Iris pigment epithelial cell (primary cell): ENCODE measurements at regions not wholly inside any gene's neighbourhood (a gene's known extent, or its start where the extent isn't known, plus 50 kb on each side); places are given as distances from the start of the nearest gene placed in this dataset.
"Not testable (repeated sequence)": the region's sequence is repeated elsewhere in the genome, so short reads cannot be mapped to it uniquely, and the experiment has no call there.

Experiments used
- DNase-seq: peaks from one replicate; pipeline ENCODE4 v3.0.0-alpha.2; 2011; ENCODE audit warnings: low read depth

DNA sequence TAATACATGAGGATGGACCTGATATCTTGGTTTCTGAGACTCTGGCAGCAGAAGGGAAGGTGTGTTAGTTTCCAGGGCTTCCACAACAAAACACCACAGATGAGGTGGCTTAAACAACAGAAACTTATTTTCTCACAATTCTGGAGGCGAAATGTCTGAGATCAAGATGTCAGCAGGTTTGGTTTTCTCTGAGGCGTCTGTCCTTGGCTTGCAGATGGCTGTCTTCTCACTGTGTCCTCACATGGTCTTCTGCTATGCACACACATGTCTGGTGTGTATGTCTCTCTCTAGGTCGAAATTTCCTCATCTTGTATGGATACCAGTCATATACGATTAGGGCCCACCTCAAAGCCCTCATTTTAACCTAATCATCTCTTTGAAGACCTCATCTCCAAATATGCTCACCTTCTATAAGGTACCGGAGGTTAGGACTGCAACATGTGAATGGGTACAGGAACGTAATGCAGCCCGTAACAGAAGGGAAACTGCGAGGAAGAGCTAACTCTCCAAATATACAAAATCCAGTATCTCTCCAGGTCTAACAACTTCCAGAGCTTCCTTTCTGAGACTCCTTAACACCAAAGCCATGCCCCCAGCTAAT, 139.8 kb upstream of the SMARCA2 start:
- DNase-seq: no peak

- DNase-seq: no peak
Measured at GRCh38 chr9:1875921-1876448, 139.2 kb upstream of the SMARCA2 start.

DNA sequence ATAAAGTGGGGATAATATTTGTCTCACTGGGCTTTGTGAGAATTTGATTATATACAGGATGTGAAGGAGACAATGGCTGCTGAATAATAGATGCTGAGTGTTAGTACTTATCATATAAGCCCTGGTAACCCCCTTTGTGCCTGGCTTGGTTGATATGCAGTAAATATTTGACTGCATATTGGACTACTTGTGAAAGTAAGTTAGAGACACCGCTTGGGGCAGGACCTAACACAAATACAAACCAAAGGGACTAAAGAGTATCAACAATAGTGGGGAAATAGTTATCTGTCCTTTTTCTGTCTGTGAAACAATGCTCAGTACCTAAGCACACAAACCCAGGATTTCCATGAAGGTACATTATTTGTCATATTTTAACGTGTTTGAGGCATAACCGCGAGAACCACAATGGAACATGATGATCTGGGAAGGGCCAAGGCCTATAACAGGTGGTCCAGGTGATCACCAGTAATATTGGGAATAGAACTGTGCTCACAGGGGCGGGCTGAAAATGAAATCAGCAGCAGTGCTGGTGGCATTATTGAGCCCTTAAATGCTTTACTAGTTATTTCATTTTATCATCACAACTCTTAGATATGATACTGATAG, 138.2 kb upstream of the SMARCA2 start:
- DNase-seq: no peak

GRCh38 chr9:1877951-1878350, 137.2 kb upstream of the SMARCA2 start:
- no peak for DNase-seq

- DNase-seq: no peak
Measured at GRCh38 chr9:1878811-1879210, 136.3 kb upstream of the SMARCA2 start.

DNA sequence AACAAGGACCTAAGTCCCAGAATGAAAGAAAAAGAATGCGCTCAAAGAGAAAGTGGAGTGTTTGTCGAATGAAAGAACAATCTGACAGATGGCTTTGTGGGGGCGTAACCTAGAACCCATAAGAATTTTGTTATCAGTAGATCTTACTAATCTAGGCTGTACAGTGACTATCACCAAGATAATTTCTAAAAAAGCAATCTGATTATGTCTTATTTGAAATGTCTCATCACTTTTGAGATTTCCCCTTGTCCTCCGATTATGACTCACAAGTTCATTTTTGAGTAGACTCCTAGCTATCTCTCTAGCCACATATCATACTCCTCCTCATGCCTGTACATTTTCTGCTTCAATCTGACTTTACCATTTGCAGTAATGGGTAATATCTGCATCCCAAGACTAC, 135.6 kb upstream of the SMARCA2 start:
- no peak for DNase-seq

DNA sequence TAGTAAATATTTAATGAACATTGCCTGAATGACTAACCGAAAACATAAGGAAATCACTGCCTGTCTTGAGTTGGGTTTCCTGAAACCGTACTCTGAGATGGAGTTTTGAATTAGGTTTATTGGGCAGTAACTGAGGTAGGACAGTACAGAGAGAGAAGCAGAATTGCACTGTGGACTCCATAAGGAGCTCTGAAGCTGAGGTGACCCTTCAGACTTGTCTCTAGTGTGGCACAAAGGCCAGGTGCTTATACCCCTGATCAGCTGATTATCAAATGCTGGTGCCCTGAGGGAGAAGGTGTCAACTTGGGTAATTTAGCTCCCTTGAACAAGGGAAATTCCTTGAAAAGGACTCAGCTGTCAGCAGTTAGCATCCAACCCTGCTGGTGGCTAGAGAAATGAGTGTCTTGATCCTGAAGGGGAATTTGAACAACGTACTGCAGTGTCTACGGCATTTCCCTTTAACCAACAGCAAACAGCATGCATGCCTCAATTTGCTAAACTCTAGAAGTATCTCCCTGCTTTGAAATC, 135.0 kb upstream of the SMARCA2 start:
- no peak for DNase-seq

DNA sequence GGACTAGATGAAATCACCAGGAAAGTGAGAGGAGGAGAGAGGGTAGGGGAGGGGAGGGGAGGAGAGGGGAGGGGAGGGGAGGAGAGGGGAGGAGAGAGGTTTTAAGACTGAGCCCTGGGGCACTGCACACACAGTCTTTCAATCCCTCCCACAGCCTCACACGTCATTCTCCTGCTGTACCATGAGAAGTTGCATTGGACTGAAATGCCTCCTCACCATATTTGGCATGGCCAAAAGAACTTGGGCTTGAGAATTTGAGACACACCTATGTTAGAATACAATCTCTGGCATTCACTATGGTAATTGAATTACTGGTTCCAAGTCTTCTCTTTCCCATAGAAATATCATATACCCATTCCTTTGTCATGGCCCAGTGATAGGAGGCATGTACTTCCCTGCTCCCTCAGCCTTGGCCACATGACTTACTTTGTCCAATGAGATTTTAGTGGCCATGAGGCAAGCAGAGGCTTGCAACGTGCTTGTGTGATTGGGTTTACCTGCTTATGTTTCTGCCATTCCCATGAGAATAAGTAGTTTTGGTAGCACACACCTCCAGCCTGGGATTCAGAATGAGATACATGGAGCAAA, 133.3 kb upstream of the SMARCA2 start:
- DNase-seq: no peak

GRCh38 chr9:1882711-1883403, 132.3 kb upstream of the SMARCA2 start:
- DNase-seq: no peak

GRCh38 chr9:1890201-1890600, 124.9 kb upstream of the SMARCA2 start:
- no peak for DNase-seq

DNA sequence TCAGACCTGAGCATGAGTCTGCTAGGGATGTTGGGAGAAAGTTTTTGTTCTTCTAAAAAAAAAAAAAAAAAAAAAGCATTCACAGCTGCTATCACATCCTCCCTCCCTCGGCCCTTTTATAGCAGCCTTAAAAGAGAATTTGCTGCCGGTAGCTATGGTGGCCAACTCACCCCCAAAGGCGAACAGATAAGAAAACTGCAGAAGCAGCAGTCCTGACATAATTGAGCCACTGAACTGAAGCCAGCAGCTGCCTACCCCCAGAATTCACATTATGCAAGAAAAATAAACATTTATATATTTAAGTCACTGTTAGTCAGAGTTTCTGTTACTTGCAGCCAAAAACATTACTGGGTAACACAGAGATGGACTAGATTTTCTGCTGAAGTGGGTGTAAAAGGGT, 124.3 kb upstream of the SMARCA2 start:
- no peak for DNase-seq

DNA sequence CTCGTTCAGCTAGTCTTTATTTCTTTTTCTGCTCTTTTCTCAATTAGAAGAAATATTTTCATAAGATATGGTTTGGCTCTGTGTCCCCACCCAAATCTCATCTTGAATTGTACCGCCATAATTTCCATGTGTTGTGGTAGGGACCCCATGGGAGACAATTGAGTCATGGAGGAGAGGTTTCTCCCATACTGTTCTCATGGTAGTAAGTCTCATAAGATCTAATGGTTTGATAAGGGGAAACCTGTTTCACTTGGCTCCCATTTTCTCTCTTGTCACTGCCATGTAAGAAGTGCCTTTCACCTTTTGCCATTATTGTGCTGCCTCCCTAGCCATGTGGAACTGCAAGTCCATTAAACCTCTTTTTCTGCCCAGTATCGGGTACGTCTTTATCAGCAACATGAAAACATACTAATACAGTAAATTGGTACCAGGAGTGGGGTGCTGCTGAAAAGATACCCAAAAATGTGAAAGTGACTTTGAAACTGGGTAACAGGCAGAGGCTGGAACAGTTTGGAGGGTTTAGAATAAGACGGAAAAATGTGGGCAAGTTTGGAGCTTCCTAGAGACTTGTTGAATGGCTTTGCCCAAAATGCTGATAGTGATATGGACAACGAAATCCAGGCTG, 112.0 kb upstream of the SMARCA2 start:
- not testable (repeated sequence) for DNase-seq

GRCh38 chr9:1907465-1907864, 107.7 kb upstream of the SMARCA2 start:
- DNase-seq: no peak

DNA sequence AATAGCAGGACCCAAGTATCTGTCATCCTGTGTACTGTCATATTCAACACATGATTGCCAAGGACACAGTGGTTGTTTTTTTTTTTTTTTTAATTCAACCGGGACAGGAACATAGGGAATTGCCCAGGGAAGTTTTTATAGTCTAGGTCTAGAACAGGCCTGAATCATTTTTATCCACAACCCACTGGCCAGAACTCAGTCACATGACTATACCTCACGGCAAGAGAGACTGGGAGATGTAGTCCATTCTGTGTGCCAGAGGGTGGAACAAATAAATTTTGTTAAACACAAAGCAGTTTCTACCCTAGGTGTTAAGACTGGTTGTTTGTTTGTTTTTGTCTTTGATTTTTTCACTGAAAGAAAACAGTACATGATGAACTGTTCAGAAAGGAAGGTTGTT, 105.8 kb upstream of the SMARCA2 start:
- no peak for DNase-seq

- DNase-seq: no peak
Measured at GRCh38 chr9:1910269-1910811, 104.8 kb upstream of the SMARCA2 start.

- DNase-seq: no peak
Measured at GRCh38 chr9:1913631-1914330, 101.4 kb upstream of the SMARCA2 start.

DNA sequence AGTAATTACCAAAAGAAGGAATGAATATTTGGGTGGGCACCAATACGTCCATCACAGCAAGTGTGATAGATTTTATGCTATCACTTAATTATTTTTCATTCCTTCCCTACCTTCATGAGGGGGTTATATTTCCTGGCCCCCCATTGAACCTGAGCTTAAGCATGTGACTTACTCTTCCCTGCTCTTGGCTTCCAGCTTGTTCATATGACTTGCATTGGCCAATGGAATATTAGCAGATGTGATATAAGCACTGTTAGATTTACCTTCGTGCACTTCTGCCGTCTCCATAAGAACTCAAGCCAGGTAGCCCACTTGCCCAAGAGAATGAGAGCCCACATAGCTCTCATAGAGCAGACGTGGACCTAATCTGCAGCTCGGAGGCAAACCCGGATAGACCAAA, 99.1 kb upstream of the SMARCA2 start:
- DNase-seq: no peak

GRCh38 chr9:1916655-1917054, 98.5 kb upstream of the SMARCA2 start:
- DNase-seq: no peak

- no peak for DNase-seq
Measured at GRCh38 chr9:1917396-1917935, 97.7 kb upstream of the SMARCA2 start.

GRCh38 chr9:1918108-1918507, 97.0 kb upstream of the SMARCA2 start:
- DNase-seq: no peak

GRCh38 chr9:1918622-1919021, 96.5 kb upstream of the SMARCA2 start:
- no peak for DNase-seq
